ENCODE measurements at regions not wholly inside any gene's neighbourhood (a gene's known extent, or its start where the extent isn't known, plus 50 kb on each side); places are given as distances from the start of the nearest gene placed in this dataset.

GRCh38 chr2:173483137-173483536 lies 128.5 kb downstream of the CDCA7 start:
- ChIA-PET POLR2A (no interaction called here), CTCF (no interaction called here)
- no peak overlapping the region for H3K27ac Mint-ChIP-seq
- no peak for DNase-seq (ENCODE audit: low spot score)
- no peaks in the 10 kb centered on the region for H3K36me3 Mint-ChIP-seq
- TF ChIP-seq ETV6 (CRISPR knock-in tag; IDR thresholded peaks at IDR 0.05), result no peak
- TF ChIP-seq AR (CRISPR knock-in tag; IDR thresholded peaks at IDR 0.05), result no peak
- TF ChIP-seq NFE2L1 (CRISPR knock-in tag; IDR thresholded peaks at IDR 0.05), result no peak
- TF ChIP-seq E2F1 (CRISPR knock-in tag; IDR thresholded peaks at IDR 0.05), result no peak
- no peak for TF ChIP-seq EMX1 (CRISPR knock-in tag; IDR thresholded peaks at IDR 0.05)
- no peak for TF ChIP-seq ATF6 (CRISPR knock-in tag; IDR thresholded peaks at IDR 0.05)
- no peak for TF ChIP-seq FOXP4 (CRISPR knock-in tag; IDR thresholded peaks at IDR 0.05)
- TF ChIP-seq TEAD4 (CRISPR knock-in tag; IDR thresholded peaks at IDR 0.05), result no peak
- TF ChIP-seq, protein P1, sequence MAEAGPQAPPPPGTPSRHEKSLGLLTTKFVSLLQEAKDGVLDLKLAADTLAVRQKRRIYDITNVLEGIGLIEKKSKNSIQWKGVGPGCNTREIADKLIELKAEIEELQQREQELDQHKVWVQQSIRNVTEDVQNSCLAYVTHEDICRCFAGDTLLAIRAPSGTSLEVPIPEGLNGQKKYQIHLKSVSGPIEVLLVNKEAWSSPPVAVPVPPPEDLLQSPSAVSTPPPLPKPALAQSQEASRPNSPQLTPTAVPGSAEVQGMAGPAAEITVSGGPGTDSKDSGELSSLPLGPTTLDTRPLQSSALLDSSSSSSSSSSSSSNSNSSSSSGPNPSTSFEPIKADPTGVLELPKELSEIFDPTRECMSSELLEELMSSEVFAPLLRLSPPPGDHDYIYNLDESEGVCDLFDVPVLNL (CRISPR knock-in tag; IDR thresholded peaks at IDR 0.05; ENCODE audit: borderline replicate concordance, low read depth), result no peak
- TF ChIP-seq JAZF1 (CRISPR knock-in tag; IDR thresholded peaks at IDR 0.05), result no peak
- no peak for TF ChIP-seq MXD4 (CRISPR knock-in tag; IDR thresholded peaks at IDR 0.05; ENCODE audit: borderline replicate concordance)
- no peaks in the 10 kb centered on the region for H3K4me1 Mint-ChIP-seq
- H3K9me3 Mint-ChIP-seq, result no peaks in the 10 kb centered on the region
- no peak overlapping the region for H3K4me3 Mint-ChIP-seq
- H3K27me3 Mint-ChIP-seq (ENCODE audit: low read depth), result no peaks in the 10 kb centered on the region
- no peak for ATAC-seq

DNA sequence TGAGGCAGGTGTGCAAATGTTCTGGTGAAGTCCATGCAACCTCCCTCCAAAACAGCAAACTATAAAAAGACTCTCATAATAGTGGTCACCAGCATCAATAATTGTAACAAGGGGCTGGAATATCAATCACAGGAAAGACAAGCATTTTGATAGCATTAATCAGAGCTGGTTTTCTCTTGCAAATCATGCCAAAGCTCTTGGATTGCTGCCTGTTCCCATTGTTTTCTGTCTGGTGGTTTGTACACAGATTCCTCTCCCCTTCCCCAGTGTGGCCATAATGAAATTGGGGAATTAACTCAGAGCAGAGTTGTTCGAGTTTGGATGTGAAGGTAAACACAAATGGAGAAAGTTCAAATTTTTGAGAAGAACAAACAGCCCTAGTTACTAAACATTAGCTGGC lies 134.2 kb downstream of the CDCA7 start:
- H3K9me3 Mint-ChIP-seq, result 0 out of 2 replicates have a peak, but pooled peaks cover 4% of the 10 kb centered on the region
- ChIA-PET CTCF (no interaction called here), POLR2A (no interaction called here)

More for the DNA sequence above, 134.2 kb downstream of the CDCA7 start:
- H3K27me3 Mint-ChIP-seq (ENCODE audit: low read depth), result no peaks in the 10 kb centered on the region; the same call in 1 of the 2 replicates
- H3K36me3 Mint-ChIP-seq, result no peaks in the 10 kb centered on the region
- no peak for DNase-seq (ENCODE audit: low spot score)
- no peak overlapping the region for H3K27ac Mint-ChIP-seq
- ATAC-seq, result no peak
- H3K4me3 Mint-ChIP-seq, result no peak overlapping the region
- H3K4me1 Mint-ChIP-seq, result no peaks in the 10 kb centered on the region
- TF ChIP-seq NR1H2 (CRISPR knock-in tag; IDR thresholded peaks at IDR 0.05) (no peak), ZNF263 (CRISPR knock-in tag; IDR thresholded peaks at IDR 0.05; ENCODE audit: low read depth) (no peak), ESRRA (CRISPR knock-in tag; IDR thresholded peaks at IDR 0.05; ENCODE audit: borderline replicate concordance) (no peak)
- TF ChIP-seq, protein P2, sequence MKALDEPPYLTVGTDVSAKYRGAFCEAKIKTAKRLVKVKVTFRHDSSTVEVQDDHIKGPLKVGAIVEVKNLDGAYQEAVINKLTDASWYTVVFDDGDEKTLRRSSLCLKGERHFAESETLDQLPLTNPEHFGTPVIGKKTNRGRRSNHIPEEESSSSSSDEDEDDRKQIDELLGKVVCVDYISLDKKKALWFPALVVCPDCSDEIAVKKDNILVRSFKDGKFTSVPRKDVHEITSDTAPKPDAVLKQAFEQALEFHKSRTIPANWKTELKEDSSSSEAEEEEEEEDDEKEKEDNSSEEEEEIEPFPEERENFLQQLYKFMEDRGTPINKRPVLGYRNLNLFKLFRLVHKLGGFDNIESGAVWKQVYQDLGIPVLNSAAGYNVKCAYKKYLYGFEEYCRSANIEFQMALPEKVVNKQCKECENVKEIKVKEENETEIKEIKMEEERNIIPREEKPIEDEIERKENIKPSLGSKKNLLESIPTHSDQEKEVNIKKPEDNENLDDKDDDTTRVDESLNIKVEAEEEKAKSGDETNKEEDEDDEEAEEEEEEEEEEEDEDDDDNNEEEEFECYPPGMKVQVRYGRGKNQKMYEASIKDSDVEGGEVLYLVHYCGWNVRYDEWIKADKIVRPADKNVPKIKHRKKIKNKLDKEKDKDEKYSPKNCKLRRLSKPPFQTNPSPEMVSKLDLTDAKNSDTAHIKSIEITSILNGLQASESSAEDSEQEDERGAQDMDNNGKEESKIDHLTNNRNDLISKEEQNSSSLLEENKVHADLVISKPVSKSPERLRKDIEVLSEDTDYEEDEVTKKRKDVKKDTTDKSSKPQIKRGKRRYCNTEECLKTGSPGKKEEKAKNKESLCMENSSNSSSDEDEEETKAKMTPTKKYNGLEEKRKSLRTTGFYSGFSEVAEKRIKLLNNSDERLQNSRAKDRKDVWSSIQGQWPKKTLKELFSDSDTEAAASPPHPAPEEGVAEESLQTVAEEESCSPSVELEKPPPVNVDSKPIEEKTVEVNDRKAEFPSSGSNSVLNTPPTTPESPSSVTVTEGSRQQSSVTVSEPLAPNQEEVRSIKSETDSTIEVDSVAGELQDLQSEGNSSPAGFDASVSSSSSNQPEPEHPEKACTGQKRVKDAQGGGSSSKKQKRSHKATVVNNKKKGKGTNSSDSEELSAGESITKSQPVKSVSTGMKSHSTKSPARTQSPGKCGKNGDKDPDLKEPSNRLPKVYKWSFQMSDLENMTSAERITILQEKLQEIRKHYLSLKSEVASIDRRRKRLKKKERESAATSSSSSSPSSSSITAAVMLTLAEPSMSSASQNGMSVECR (CRISPR knock-in tag; IDR thresholded peaks at IDR 0.05; ENCODE audit: borderline replicate concordance), result no peak
- TF ChIP-seq, protein P3, sequence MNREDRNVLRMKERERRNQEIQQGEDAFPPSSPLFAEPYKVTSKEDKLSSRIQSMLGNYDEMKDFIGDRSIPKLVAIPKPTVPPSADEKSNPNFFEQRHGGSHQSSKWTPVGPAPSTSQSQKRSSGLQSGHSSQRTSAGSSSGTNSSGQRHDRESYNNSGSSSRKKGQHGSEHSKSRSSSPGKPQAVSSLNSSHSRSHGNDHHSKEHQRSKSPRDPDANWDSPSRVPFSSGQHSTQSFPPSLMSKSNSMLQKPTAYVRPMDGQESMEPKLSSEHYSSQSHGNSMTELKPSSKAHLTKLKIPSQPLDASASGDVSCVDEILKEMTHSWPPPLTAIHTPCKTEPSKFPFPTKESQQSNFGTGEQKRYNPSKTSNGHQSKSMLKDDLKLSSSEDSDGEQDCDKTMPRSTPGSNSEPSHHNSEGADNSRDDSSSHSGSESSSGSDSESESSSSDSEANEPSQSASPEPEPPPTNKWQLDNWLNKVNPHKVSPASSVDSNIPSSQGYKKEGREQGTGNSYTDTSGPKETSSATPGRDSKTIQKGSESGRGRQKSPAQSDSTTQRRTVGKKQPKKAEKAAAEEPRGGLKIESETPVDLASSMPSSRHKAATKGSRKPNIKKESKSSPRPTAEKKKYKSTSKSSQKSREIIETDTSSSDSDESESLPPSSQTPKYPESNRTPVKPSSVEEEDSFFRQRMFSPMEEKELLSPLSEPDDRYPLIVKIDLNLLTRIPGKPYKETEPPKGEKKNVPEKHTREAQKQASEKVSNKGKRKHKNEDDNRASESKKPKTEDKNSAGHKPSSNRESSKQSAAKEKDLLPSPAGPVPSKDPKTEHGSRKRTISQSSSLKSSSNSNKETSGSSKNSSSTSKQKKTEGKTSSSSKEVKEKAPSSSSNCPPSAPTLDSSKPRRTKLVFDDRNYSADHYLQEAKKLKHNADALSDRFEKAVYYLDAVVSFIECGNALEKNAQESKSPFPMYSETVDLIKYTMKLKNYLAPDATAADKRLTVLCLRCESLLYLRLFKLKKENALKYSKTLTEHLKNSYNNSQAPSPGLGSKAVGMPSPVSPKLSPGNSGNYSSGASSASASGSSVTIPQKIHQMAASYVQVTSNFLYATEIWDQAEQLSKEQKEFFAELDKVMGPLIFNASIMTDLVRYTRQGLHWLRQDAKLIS (CRISPR knock-in tag; IDR thresholded peaks at IDR 0.05; ENCODE audit: borderline replicate concordance), result no peak

Measured in WTC11 (cell line).